Uterus (tissue), 3 donors: ENCODE measurements at regions not wholly inside any gene's neighbourhood (a gene's known extent, or its start where the extent isn't known, plus 50 kb on each side); places are given as distances from the start of the nearest gene placed in this dataset.
"Not testable (repeated sequence)": the region's sequence is repeated elsewhere in the genome, so short reads cannot be mapped to it uniquely, and the experiment has no call there.

Source experiments
- DNase-seq, 2 donors: peaks; one replicate each; pipeline ENCODE4 v3.0.0-alpha.2; 2019 to 2020
- H3K27ac ChIP-seq, 2 donors: fragments of 200-600 bp; sonication (generic); 1 replicate in 1 of 2; 2 replicates in 1 of 2; pipeline ENCODE4 v1.5.1; 2016 to 2018
- H3K27me3 ChIP-seq, 2 donors: fragments of 200-600 bp; sonication (generic); one replicate each; pipeline ENCODE4 v1.5.1; 2018 to 2019; ENCODE audit warnings: control low read depth in 1 of 2
- H3K36me3 ChIP-seq, 2 donors: fragments of 200-600 bp; sonication (generic); one replicate each; pipeline ENCODE4 v1.5.1; 2019; ENCODE audit warnings: control low read depth in 1 of 2
- H3K4me1 ChIP-seq, 2 donors: fragments of 200-600 bp; sonication (generic); one replicate each; pipeline ENCODE4 v1.5.1; 2018 to 2019; ENCODE audit warnings: control low read depth in 1 of 2
- H3K4me3 ChIP-seq, 2 donors: fragments of 200-600 bp; sonication (generic); 1 replicate in 1 of 2; 2 replicates in 1 of 2; pipeline ENCODE4 v1.5.1; 2018 to 2019; ENCODE audit warnings: mild to moderate bottlenecking in 1 of 2
- H3K9me3 ChIP-seq, 2 donors: fragments of 200-600 bp; sonication (generic); one replicate each; pipeline ENCODE4 v1.5.1; 2019; ENCODE audit warnings: control low read depth in 1 of 2
- CTCF ChIP-seq, 4 experiments: fragments of 200-600 bp in 2 of 4; fragments of 450-650 bp in 2 of 4; sonication (generic) in 2 of 4; IDR thresholded peaks; one replicate each; pipeline ENCODE4 v1.5.1; 2016 to 2019; ENCODE audit warnings: antibody characterized with exemption in 4 of 4, mild to moderate bottlenecking in 2 of 4, moderate library complexity in 1 of 4
- POLR2A ChIP-seq, 2 donors: fragments of 450-650 bp; IDR thresholded peaks; one replicate each; pipeline ENCODE4 v1.6.1; 2016; ENCODE audit warnings: antibody characterized with exemption in 2 of 2, mild to moderate bottlenecking in 1 of 2, moderate library complexity in 1 of 2
- intact Hi-C: fragments of 100-400 bp; cut with DNase I; formaldehyde crosslinking; loops from one replicate; pipeline ENCODE4 v1.15.1; 2023; ENCODE audit warnings: low total_unique reads
- donor health status: DM: yes; HTN: yes; CAD: no.

GRCh38 chr9:33698267-33698666 lies 97.1 kb upstream of the PRSS3 start:
- Histone ChIP-seq H3K9me3 (no peaks in the 10 kb centered on the region), H3K4me3 (no peak overlapping the region), H3K4me1 (no peaks in the 10 kb centered on the region), H3K27ac (no peak overlapping the region), H3K27me3 (no peaks in the 10 kb centered on the region), H3K36me3 (no peaks in the 10 kb centered on the region)
- TF ChIP-seq POLR2A (IDR thresholded peaks at IDR 0.05) (no peak), CTCF (IDR thresholded peaks at IDR 0.05) (no peak)
- intact Hi-C loops: no loop called here
- DNase-seq: no peak

- intact Hi-C loops, H3K4me3 ChIP-seq, H3K27ac ChIP-seq, H3K27me3 ChIP-seq, DNase-seq, H3K36me3 ChIP-seq, H3K4me1 ChIP-seq, H3K9me3 ChIP-seq: not testable (repeated sequence)
Observed at GRCh38 chr9:33700940-33701339, 94.4 kb upstream of the PRSS3 start.

- intact Hi-C loops: no loop called here
- Histone ChIP-seq H3K9me3 (no peaks in the 10 kb centered on the region), H3K27ac (no peak overlapping the region), H3K4me1 (no peaks in the 10 kb centered on the region), H3K4me3 (no peak overlapping the region), H3K36me3 (no peaks in the 10 kb centered on the region), H3K27me3 (no peaks in the 10 kb centered on the region)
- no peak for DNase-seq
- TF ChIP-seq CTCF (IDR thresholded peaks at IDR 0.05) (no peak), POLR2A (IDR thresholded peaks at IDR 0.05) (no peak)
Observed at GRCh38 chr9:33703430-33704102, 91.8 kb upstream of the PRSS3 start.

- DNase-seq, intact Hi-C loops, H3K4me3 ChIP-seq, H3K4me1 ChIP-seq, H3K27me3 ChIP-seq, H3K9me3 ChIP-seq, H3K36me3 ChIP-seq, H3K27ac ChIP-seq: not testable (repeated sequence)
Observed at GRCh38 chr9:33705440-33705839, 89.9 kb upstream of the PRSS3 start.

DNA sequence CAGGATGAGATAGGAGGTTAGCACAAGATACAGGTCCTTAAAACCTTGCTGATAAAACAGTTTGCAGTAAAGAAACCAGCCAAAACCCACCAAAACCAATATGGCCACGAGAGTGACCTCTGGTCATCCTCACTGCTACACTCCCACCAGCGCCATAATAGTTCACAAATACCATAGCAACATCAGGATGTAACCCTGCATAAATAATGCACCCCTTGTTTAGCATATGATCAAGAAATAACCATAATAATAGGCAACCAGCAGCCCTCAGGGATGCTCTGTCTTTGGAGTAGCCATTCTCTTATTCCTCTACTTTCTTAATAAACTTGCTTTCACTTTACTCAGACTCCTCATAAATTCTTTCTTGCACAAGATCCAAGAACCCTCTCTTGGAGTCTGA lies 86.9 kb upstream of the PRSS3 start:
- Histone ChIP-seq H3K27me3 (no peaks in the 10 kb centered on the region), H3K4me1 (no peaks in the 10 kb centered on the region), H3K9me3 (no peaks in the 10 kb centered on the region), H3K4me3 (no peak overlapping the region), H3K27ac (no peak overlapping the region), H3K36me3 (no peaks in the 10 kb centered on the region)
- intact Hi-C loops: no loop called here
- TF ChIP-seq CTCF (IDR thresholded peaks at IDR 0.05) (no peak), POLR2A (IDR thresholded peaks at IDR 0.05) (no peak)
- DNase-seq: no peak

DNA sequence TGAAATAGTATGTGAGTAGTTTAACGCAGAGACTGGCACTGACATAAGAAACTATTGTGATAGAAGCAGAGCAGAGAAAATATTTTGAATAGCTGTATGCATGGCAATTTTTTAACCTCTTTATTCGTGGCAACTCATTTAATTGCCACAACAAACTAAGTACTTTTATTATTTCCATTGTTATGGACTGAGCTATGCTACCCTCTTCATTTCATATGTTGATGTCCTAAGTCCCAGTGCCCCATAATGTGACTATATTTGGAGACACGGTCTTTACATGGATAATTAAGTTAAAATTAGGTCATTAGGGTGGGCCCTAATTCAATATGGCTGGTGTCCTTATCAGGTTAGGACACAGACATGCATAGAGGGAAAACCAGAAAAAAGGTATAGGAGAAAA lies 86.1 kb upstream of the PRSS3 start:
- Histone ChIP-seq H3K27me3 (no peaks in the 10 kb centered on the region), H3K4me3 (no peak overlapping the region), H3K27ac (no peak overlapping the region), H3K4me1 (no peaks in the 10 kb centered on the region), H3K36me3 (no peaks in the 10 kb centered on the region), H3K9me3 (no peaks in the 10 kb centered on the region)
- intact Hi-C loops: no loop called here
- no peak for DNase-seq
- no peak for TF ChIP-seq POLR2A (IDR thresholded peaks at IDR 0.05)
- no peak for TF ChIP-seq CTCF (IDR thresholded peaks at IDR 0.05)

DNA sequence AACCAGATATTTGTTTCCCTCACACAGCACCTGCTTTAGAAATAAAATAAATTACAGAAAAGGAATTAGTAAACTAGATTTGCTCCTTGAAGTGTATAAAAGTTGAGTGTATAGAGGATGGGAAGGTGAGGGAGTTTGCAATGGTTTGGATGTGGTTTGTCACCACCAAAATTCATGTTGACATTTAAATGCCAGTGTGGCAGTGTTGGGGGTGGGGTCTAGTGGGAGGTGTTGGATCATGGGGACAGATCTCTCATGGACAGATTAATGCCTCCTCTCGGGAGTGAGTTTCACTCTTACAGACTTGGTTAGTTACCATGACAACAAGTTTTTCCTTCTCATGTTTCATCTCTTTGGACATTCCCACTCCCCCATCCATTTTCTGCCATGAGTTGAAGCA lies 83.9 kb upstream of the PRSS3 start:
- H3K27ac ChIP-seq, H3K27me3 ChIP-seq, H3K36me3 ChIP-seq, H3K4me3 ChIP-seq, intact Hi-C loops, H3K4me1 ChIP-seq, H3K9me3 ChIP-seq, DNase-seq: not testable (repeated sequence)
